HEK293T (cell line): ENCODE measurements at regions not wholly inside any gene's neighbourhood (a gene's known extent, or its start where the extent isn't known, plus 50 kb on each side); places are given as distances from the start of the nearest gene placed in this dataset.

Experiments
- BHLHE40 ChIP-seq: fragments of 450-650 bp; IDR thresholded peaks from 2 replicates; pipeline ENCODE4 v1.6.1; 2016; ENCODE audit warnings: mild to moderate bottlenecking, moderate library complexity, borderline replicate concordance
- CTBP1 ChIP-seq: fragments of 450-650 bp; IDR thresholded peaks from 2 replicates; pipeline ENCODE4 v1.6.1; 2016; ENCODE audit warnings: borderline replicate concordance
- ELF4 ChIP-seq: fragments of 450-650 bp; IDR thresholded peaks from 2 replicates; pipeline ENCODE4 v1.6.1; 2017; ENCODE audit warnings: antibody characterized with exemption
- FOXA1 ChIP-seq: fragments of 450-650 bp; IDR thresholded peaks from 2 replicates; pipeline ENCODE4 v1.6.1; 2016; ENCODE audit warnings: mild to moderate bottlenecking
- FOXK2 ChIP-seq: fragments of 450-650 bp; IDR thresholded peaks from 2 replicates; pipeline ENCODE4 v1.6.1; 2016; ENCODE audit warnings: mild to moderate bottlenecking
- FOXM1 ChIP-seq: fragments of 450-650 bp; IDR thresholded peaks from 2 replicates; pipeline ENCODE4 v1.6.1; 2017; ENCODE audit warnings: mild to moderate bottlenecking, borderline replicate concordance
- NFRKB ChIP-seq: fragments of 450-650 bp; IDR thresholded peaks from 2 replicates; pipeline ENCODE4 v1.6.1; 2016; ENCODE audit warnings: mild to moderate bottlenecking, moderate library complexity
- SP1 ChIP-seq: fragments of 450-650 bp; IDR thresholded peaks from 2 replicates; pipeline ENCODE4 v1.6.1; 2017
- SUZ12 ChIP-seq: fragments of 450-650 bp; IDR thresholded peaks from 2 replicates; pipeline ENCODE4 v1.6.1; 2016; ENCODE audit warnings: mild to moderate bottlenecking
- TARDBP ChIP-seq: fragments of 450-650 bp; IDR thresholded peaks from 2 replicates; pipeline ENCODE4 v1.6.1; 2016
- TF ChIP-seq, protein P1 (sequence below): fragments of 450-650 bp; IDR thresholded peaks from 2 replicates; pipeline ENCODE4 v1.6.1; 2016

DNA sequence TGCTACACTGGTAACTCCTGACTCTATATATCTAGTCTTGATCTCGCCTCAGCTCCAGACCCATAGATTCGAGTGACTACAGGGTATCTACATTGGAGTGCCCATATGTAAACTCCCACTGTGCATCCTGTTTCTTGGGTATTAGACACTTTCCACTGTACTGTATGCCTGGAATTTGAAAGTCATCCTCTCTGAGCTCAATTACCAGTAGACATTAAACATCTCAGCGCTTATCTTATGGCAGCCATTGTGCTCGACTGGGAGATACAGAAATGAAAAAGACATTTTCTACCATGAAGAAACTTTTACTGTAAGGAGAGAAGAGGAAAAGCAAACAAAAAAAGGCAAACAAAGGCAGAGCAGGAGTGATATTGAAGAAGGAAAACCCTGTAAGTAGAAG is 151.9 kb upstream of the JADE1 start:
- no peak for TF ChIP-seq FOXM1
- no peak for TF ChIP-seq SP1
- TF ChIP-seq, protein P1, sequence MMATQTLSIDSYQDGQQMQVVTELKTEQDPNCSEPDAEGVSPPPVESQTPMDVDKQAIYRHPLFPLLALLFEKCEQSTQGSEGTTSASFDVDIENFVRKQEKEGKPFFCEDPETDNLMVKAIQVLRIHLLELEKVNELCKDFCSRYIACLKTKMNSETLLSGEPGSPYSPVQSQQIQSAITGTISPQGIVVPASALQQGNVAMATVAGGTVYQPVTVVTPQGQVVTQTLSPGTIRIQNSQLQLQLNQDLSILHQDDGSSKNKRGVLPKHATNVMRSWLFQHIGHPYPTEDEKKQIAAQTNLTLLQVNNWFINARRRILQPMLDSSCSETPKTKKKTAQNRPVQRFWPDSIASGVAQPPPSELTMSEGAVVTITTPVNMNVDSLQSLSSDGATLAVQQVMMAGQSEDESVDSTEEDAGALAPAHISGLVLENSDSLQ: no peak
- no peak for TF ChIP-seq SUZ12
- TF ChIP-seq BHLHE40: no peak
- TF ChIP-seq ELF4: no peak
- TF ChIP-seq TARDBP: no peak
- TF ChIP-seq FOXA1: no peak
- TF ChIP-seq FOXK2: no peak
- TF ChIP-seq CTBP1: no peak
- no peak for TF ChIP-seq NFRKB
